ENCODE measurements at regions not wholly inside any gene's neighbourhood (a gene's known extent, or its start where the extent isn't known, plus 50 kb on each side); places are given as distances from the start of the nearest gene placed in this dataset.

DNA sequence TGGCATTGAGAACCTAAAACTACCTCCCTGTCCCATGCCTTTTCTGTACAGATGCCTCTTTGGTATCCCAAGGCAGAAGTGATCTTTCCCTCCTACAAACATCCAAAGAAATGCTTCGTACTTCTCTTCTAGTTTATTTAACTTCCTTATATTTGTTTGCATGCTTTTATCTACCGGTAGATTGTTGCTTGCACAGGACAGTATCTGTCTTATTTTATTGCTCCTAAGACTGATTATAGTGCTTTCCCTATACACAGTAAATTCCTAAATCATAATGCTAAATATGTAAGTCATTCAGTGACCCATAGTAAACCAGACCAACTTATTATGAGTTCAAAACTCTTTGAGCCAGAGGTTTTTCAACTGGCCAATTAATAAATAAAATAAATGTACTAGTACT, 156.9 kb downstream of the PRELID2 start:
- Histone ChIP-seq H3K27me3 (ENCODE audit: control insufficient read depth in 2 of 2, insufficient read depth in 2 of 2, low read length in 2 of 2) (no peaks in the 10 kb centered on the region), H3K4me1 (replicated peaks in 1 of 2; ENCODE audit: control insufficient read depth in 2 of 2, insufficient read depth in 2 of 2, low read length in 2 of 2) (peaks cover 0 to 7% of the 10 kb centered on the region in 2 experiments; a peak in 2 of 5 replicates), H4K20me1 (replicated peaks; ENCODE audit: control insufficient read depth, insufficient read depth, low read length) (no peaks in the 10 kb centered on the region), H3K9ac (ENCODE audit: insufficient read depth in 1 of 2, low read depth in 2 of 2, low read length in 2 of 2) (no peak overlapping the region), H2AFZ (ENCODE audit: low read depth, low read length) (no peak overlapping the region), H3K4me3 (no peak overlapping the region), H3K79me2 (ENCODE audit: control insufficient read depth, insufficient read depth, low read length) (no peaks in the 10 kb centered on the region), H3K36me3 (ENCODE audit: control insufficient read depth, insufficient read depth, low read length) (no peaks in the 10 kb centered on the region), H3K27ac (ENCODE audit: extremely low read depth, low read depth, low read length) (no peak overlapping the region), H3K9me1 (ENCODE audit: control insufficient read depth, insufficient read depth, low read length) (no peaks in the 10 kb centered on the region), H3K4me2 (ENCODE audit: insufficient read depth, low read length) (no peak overlapping the region), H3K9me3 (replicated peaks; ENCODE audit: control insufficient read depth, insufficient read depth, low read depth, low read length) (no peaks in the 10 kb centered on the region)
- in situ Hi-C loops (cut with MboI): no loop called here
- CTCF ChIA-PET (ENCODE audit: low intra/inter-chr PET ratio): no interaction called here
- intact Hi-C loops (cut with micrococcal nuclease): no loop called here
- DNase-seq (ENCODE audit: extremely low read depth in 1 of 4, low spot score in 3 of 4) (no peak), ATAC-seq (no peak), FAIRE-seq (no peak)
- TF ChIP-seq, protein P1, sequence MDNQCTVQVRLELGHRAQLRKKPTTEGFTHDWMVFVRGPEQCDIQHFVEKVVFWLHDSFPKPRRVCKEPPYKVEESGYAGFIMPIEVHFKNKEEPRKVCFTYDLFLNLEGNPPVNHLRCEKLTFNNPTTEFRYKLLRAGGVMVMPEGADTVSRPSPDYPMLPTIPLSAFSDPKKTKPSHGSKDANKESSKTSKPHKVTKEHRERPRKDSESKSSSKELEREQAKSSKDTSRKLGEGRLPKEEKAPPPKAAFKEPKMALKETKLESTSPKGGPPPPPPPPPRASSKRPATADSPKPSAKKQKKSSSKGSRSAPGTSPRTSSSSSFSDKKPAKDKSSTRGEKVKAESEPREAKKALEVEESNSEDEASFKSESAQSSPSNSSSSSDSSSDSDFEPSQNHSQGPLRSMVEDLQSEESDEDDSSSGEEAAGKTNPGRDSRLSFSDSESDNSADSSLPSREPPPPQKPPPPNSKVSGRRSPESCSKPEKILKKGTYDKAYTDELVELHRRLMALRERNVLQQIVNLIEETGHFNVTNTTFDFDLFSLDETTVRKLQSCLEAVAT (IDR thresholded peaks at IDR 0.05): no peak
- TF ChIP-seq, protein P2, sequence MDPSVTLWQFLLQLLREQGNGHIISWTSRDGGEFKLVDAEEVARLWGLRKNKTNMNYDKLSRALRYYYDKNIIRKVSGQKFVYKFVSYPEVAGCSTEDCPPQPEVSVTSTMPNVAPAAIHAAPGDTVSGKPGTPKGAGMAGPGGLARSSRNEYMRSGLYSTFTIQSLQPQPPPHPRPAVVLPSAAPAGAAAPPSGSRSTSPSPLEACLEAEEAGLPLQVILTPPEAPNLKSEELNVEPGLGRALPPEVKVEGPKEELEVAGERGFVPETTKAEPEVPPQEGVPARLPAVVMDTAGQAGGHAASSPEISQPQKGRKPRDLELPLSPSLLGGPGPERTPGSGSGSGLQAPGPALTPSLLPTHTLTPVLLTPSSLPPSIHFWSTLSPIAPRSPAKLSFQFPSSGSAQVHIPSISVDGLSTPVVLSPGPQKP (CRISPR knock-in tag; IDR thresholded peaks at IDR 0.05): no peak
- no peak for TF ChIP-seq NFIX (CRISPR knock-in tag; IDR thresholded peaks at IDR 0.05; ENCODE audit: low read depth)
- no peak for TF ChIP-seq ILK (tag; IDR thresholded peaks at IDR 0.05; ENCODE audit: borderline replicate concordance, low read depth)
- TF ChIP-seq SMARCC2 (IDR thresholded peaks at IDR 0.05; ENCODE audit: low read depth): no peak
- TF ChIP-seq LEF1 (IDR thresholded peaks at IDR 0.05): no peak
- no peak for TF ChIP-seq RHOXF2B (CRISPR knock-in tag; conservative IDR thresholded peaks at IDR 0.05)
- TF ChIP-seq, protein P3, sequence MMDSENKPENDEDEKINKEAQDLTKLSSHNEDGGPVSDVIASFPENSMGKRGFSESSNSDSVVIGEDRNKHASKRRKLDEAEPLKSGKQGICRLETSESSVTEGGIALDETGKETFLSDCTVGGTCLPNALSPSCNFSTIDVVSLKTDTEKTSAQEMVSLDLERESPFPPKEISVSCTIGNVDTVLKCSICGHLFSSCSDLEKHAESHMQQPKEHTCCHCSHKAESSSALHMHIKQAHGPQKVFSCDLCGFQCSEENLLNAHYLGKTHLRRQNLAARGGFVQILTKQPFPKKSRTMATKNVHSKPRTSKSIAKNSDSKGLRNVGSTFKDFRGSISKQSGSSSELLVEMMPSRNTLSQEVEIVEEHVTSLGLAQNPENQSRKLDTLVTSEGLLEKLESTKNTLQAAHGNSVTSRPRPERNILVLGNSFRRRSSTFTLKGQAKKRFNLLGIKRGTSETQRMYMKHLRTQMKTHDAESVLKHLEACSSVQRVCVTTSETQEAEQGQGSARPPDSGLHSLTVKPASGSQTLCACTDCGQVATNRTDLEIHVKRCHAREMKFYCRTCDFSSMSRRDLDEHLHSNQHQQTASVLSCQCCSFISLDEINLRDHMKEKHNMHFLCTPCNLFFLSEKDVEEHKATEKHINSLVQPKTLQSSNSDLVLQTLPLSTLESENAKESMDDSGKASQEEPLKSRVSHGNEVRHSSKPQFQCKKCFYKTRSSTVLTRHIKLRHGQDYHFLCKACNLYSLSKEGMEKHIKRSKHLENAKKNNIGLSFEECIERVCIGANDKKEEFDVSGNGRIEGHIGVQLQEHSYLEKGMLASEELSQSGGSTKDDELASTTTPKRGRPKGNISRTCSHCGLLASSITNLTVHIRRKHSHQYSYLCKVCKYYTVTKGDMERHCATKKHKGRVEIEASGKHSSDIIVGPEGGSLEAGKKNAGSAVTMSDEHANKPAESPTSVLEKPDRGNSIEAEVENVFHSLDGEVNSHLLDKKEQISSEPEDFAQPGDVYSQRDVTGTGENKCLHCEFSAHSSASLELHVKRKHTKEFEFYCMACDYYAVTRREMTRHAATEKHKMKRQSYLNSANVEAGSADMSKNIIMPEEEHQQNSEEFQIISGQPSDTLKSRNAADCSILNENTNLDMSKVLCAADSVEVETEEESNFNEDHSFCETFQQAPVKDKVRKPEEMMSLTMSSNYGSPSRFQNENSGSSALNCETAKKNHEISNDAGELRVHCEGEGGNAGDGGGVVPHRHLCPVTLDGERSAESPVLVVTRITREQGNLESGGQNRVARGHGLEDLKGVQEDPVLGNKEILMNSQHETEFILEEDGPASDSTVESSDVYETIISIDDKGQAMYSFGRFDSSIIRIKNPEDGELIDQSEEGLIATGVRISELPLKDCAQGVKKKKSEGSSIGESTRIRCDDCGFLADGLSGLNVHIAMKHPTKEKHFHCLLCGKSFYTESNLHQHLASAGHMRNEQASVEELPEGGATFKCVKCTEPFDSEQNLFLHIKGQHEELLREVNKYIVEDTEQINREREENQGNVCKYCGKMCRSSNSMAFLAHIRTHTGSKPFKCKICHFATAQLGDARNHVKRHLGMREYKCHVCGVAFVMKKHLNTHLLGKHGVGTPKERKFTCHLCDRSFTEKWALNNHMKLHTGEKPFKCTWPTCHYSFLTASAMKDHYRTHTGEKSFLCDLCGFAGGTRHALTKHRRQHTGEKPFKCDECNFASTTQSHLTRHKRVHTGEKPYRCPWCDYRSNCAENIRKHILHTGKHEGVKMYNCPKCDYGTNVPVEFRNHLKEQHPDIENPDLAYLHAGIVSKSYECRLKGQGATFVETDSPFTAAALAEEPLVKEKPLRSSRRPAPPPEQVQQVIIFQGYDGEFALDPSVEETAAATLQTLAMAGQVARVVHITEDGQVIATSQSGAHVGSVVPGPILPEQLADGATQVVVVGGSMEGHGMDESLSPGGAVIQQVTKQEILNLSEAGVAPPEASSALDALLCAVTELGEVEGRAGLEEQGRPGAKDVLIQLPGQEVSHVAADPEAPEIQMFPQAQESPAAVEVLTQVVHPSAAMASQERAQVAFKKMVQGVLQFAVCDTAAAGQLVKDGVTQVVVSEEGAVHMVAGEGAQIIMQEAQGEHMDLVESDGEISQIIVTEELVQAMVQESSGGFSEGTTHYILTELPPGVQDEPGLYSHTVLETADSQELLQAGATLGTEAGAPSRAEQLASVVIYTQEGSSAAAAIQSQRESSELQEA (IDR thresholded peaks at IDR 0.05; ENCODE audit: low read depth): no peak
- no peak for TF ChIP-seq KAT7 (CRISPR knock-in tag; IDR thresholded peaks at IDR 0.05; ENCODE audit: borderline replicate concordance)
- TF ChIP-seq MEF2D (tag; conservative IDR thresholded peaks at IDR 0.05; ENCODE audit: low read depth): no peak
- no peak for TF ChIP-seq CBFB (CRISPR knock-in tag; IDR thresholded peaks at IDR 0.05)
- POLR2A ChIA-PET: no interaction called here
- 8% methylated on average over 2 of the region's 2 CpGs for WGBS (ENCODE audit: insufficient coverage, low coverage, missing lambda C conversion rate)
- BruUV-seq (replicated peaks): no TSS peak

Measured in K562 (cell line).